ENCODE measurements at regions not wholly inside any gene's neighbourhood (a gene's known extent, or its start where the extent isn't known, plus 50 kb on each side); places are given as distances from the start of the nearest gene placed in this dataset.
"Not testable (repeated sequence)": the region's sequence is repeated elsewhere in the genome, so short reads cannot be mapped to it uniquely, and the experiment has no call there.

DNA sequence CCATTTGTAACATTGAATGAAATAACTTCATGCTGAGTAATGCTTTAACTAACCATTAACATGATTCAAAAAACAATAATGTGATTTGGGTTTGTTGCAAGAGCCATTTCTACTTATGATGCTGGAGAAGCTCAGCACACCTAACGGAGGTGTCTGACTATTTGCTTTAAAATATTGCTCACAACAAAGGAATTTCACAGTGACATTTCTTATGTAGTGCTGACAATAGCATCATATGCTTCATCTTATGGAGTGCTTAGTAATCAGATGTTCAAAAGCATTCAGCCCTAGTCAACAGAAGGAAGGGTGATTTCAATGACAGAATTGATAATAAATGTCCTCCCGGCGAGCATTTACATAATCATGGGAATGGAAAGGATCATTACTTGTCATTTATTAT is 1003.3 kb upstream of the COX7C start:
- no peak for ATAC-seq
- intact Hi-C loops (cut with DNase I) = no loop called here
- DNase-seq (ENCODE audit: low spot score) = no peak

DNA sequence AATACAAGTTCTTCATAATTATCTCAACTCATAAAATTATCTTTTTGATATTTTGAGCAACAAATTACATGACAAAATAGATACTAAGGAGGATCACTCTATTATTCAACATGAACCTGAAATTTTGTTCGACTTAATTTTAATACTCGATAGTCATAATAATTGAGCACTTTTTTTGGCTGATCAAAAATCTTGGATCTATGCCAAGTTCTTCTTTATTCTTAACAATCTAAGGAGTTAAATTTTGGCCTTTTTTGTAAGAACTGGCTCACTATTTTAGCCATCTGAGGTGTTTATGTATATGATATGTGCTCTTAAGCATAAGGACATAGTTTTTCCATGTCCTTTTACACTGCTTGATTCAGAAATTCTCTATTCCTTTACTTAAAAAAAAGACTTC is 996.1 kb upstream of the COX7C start:
- no peak for DNase-seq (ENCODE audit: low spot score)
- ATAC-seq = no peak
- intact Hi-C loops (cut with DNase I) = no loop called here

DNA sequence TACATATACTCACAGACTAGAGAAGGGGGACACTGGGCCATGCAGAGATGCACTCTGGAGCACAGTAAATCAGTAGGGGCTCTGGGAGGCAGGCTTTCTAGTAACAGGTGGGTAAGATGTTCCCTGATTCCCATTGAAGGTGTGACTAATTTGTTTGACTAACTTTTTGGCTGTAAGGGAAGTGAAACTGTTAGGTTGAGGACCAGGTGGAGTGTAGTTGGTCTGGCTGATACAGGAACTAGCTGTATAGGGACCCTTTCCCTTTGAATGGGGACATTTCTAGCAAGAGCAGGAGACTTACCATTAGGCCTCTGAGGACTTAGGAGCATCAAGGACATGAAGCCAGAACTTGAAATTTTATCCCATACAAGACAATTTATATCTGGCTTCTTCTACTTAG is 989.6 kb upstream of the COX7C start:
- intact Hi-C loops (cut with DNase I) = no loop called here
- no peak for DNase-seq (ENCODE audit: low spot score)
- no peak for ATAC-seq

DNA sequence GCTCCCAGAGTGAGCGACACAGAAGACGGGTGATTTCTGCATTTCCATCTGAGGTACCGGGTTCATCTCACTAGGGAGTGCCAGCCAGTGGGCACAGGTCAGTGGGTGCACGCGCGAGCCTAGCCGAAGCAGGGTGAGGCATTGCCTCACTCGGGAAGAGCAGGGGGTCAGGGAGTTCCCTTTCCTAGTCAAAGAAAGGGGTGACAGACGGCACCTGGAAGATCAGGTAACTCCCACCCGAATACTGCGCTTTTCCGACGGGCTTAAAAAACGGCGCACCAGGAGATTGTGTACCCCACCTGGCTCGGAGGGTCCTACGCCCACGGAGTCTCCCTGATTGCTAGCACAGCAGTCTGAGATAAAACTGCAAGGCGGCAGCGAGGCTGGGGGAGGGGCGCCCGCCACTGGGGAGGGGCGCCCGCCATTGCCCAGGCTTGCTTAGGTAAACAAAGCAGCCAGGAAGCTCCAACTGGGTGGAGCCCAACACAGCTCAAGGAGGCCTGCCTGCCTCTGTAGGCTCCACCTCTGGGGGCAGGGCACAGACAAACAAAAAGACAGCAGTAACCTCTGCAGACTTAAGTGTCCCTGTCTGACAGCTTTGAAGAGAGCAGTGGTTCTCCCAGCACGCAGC is 979.1 kb upstream of the COX7C start:
- DNase-seq (ENCODE audit: low spot score); intact Hi-C loops (cut with DNase I); ATAC-seq: not testable (repeated sequence)

DNA sequence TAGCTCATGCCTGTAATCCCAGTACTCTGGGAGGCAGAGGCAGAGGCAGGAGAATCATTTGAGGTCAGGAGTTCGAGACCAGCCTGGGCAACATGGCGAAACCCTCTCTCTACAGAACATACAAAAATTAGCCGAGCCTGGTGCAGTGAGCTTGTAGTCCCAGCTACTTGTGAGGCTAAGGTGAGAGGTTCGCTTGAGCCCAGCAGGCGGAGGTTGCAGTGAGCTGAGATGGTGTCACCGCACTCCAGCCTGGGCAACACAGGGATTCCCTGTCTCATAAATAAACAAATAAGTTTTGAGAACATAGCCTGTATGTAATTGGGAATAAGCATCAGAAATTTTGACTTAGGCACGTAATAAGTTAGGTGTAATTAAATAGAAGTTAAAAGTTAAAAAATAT is 971.7 kb upstream of the COX7C start:
- no peak for ATAC-seq
- DNase-seq (ENCODE audit: low spot score) = no peak
- intact Hi-C loops (cut with DNase I) = no loop called here

DNA sequence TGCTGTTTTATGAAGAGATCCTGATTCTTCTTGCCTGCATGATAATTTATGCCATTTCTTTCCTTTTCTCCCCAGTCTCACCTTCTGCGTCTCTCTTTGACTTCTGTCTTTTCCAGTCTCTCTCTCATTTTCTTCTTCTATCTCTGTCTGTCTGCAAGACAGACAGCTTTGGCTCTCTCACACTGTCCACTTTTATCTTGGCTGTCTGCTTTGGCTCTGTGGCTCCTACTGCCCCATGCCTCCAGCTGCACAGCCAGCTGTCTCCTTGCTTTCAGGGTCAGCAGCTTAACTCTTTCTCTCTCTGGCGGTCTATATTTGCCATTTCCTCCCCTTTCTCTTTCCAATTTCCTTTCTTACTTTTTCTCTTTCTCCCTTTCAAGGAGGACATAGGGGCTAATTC is 971.1 kb upstream of the COX7C start:
- ATAC-seq (no peak), DNase-seq (ENCODE audit: low spot score) (no peak)
- intact Hi-C loops (cut with DNase I) = no loop called here

DNA sequence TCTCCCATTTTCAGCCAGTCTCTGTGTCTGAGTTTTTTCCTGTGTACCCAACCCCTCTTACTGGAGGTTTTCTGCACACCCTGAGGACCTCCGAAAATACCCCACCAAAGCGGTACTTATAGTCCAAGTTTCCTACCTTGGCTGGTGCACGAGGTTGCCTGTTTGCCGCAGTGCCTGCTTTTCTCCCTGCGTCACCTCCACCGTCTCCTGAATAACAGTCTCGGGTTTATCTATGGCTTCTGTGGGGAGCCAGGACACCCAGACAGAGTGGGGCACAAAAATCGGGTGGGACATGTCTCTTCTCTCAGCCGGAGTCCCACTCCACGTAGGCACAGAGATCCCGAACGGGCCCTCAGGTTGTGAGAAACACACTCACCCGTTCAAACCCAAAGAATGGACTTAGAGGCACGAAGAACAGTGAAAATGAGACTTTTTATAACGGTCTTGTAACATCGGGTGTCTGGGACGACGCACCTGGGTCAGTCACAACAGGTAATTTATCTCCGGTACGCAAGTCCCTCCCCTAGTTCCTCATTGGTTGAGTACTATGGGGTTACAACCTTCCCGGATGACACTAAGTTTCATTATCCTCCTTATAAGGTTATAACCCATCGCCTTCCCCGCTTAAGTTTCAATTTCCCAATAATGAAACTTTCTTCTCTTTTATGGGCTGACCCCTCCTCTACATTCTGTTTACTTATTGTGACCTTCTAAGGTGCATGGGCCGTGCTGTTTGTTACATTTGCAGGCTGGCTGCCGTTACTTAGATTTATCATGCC is 970.2 kb upstream of the COX7C start:
- ATAC-seq = no peak
- DNase-seq (ENCODE audit: low spot score) = no peak
- intact Hi-C loops (cut with DNase I) = no loop called here

DNA sequence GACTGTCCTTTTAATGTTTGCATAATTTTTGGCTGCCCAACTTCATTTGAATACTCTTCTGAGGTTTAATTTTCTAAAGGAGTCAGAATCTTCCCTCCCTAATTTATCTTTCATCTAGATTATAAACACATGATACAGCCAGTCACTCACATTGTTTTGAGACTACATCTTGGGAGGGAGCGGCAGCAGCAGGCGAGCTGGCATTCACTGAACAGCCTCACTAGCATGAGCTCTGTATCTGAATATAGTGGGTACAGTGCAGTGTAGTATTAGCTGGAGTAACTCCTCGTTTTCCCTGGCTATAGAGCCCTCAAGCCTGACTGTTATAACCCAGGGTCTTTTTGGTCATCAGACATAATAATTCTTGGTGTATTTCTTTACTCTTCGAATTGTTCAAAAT is 969.2 kb upstream of the COX7C start:
- no peak for ATAC-seq
- intact Hi-C loops (cut with DNase I) = no loop called here
- DNase-seq (ENCODE audit: low spot score) = no peak

DNA sequence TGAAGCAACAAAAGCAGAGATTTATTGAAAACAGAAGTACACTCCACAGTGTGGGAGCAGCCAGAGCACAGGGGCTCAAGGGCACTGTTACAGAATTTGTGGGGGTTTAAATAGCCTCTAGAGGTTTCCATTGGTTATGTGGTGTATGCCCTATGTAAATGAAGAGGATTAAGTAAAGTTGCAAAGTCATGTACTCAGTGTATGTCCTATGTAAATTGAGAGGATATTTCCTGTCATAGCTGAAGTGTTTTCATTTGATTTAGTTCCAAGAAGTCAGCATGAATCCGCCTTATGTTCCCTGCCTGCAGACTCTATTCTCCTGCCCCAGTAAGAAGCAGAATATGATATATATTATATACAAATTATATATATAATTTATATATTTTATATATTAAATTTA is 966.0 kb upstream of the COX7C start:
- ATAC-seq = no peak
- intact Hi-C loops (cut with DNase I) = no loop called here
- DNase-seq (ENCODE audit: low spot score) = no peak

DNA sequence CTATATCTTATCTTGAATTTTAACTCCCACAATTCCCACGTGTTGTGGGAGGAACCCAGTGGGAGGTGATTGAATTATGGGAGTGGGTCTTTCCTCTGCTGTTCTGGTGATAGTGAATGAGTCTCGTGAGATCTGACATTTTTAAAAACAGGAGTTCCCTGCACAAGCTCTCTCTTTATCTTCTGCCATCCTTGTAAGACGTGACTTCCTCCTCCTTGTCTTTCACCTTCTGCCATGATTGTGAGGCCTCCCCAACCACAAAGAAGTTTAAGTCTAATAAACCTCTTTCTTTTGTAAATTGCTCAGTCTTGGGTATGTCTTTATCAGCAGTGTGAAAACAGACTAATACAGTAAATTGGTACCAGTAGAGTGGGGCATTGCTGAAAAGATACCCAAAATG is 963.6 kb upstream of the COX7C start:
- DNase-seq (ENCODE audit: low spot score); ATAC-seq; intact Hi-C loops (cut with DNase I): not testable (repeated sequence)

DNA sequence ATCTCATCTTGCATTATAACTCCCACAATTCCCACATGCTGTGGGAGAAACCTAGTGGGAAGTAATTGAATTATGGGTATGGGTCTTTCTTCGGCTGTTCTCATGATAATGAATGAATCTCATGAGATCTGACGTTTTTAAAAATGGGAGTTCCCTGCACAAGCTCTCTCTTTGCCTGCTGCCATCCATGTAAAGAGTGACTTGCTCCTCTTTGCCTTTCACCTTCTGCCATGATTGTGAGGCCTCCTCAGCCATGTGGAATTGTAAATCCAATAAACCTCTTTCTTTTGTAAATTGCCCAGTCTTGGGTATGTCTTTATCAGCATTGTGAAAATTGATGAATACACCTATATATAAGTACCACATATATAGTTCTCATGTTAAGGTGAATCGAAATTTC is 961.7 kb upstream of the COX7C start:
- DNase-seq (ENCODE audit: low spot score) = no peak
- intact Hi-C loops (cut with DNase I) = no loop called here
- no peak for ATAC-seq

DNA sequence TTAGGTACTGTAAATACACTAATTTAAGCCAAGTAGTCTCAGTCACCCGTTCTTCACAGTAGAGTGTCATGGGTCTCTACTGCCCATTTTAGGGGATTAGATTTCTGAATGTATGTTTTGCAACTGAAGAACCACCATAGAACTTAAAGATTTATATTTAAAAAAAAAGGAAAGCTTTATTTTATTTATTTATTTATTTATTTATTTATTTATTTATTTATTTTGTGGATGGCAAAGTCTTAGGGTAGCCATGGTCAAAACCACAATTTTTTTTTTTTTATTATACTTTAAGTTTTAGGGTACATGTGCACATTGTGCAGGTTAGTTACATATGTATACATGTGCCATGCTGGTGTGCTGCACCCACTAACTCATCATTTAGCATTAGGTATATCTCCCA is 960.4 kb upstream of the COX7C start:
- intact Hi-C loops (cut with DNase I); ATAC-seq; DNase-seq (ENCODE audit: low spot score): not testable (repeated sequence)

DNA sequence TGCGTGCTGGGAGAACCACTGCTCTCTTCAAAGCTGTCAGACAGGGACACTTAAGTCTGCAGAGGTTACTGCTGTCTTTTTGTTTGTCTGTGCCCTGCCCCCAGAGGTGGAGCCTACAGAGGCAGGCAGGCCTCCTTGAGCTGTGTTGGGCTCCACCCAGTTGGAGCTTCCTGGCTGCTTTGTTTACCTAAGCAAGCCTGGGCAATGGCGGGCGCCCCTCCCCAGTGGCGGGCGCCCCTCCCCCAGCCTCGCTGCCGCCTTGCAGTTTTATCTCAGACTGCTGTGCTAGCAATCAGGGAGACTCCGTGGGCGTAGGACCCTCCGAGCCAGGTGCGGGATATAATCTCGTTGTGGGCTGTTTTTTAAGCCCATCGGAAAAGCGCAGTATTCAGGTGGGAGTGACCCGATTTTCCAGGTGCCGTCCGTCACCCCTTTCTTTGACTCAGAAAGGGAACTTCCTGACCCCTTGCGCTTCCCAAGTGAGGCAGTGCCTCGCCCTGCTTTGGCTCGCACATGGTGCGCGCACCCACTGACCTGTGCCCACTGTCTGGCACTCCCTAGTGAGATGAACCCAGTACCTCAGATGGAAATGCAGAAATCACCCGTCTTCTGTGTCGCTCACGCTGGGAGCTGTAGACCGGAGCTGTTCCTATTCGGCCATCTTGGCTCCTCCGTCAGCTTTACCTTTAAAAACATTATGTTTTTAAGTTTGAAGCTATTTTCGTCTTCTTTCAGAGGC is 954.6 kb upstream of the COX7C start:
- intact Hi-C loops (cut with DNase I); DNase-seq (ENCODE audit: low spot score); ATAC-seq: not testable (repeated sequence)

DNA sequence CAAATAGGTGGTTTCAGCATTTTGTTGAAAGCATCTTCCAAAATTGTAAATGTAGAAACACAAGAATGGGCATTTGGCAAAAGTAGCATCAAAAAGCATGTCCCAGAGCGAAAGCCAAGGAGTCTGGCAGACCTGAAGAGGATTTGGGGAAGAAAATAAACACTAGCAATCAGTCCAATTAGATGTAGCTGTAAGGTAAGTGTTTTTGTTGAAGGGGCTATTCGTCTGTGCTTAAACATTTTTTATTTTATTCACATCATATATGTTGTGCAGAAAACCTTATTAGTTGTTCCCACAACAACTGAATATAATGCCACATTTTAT is 954.1 kb upstream of the COX7C start:
- intact Hi-C loops (cut with DNase I) = no loop called here
- no peak for DNase-seq (ENCODE audit: low spot score)
- ATAC-seq = no peak

DNA sequence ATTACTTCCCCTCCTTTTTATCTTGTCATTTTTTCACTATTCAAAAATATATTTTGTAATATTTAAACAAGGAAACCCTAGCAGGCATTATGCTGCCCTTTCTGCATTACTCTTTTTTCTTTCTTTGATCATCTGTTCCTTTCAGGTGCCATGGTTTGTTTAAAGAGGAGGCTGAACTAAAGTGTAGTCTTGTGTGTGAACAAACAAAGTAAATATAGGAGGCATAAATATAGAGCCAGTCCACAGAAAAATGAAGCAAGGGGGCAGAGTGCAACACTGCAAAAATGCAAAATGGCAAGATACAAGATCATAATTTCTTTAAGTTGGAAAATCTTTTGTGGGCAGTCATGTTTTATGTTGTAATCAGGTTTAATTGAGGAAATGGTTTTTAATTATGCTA is 947.3 kb upstream of the COX7C start:
- DNase-seq (ENCODE audit: low spot score) (no peak), ATAC-seq (no peak)
- intact Hi-C loops (cut with DNase I) = no loop called here

DNA sequence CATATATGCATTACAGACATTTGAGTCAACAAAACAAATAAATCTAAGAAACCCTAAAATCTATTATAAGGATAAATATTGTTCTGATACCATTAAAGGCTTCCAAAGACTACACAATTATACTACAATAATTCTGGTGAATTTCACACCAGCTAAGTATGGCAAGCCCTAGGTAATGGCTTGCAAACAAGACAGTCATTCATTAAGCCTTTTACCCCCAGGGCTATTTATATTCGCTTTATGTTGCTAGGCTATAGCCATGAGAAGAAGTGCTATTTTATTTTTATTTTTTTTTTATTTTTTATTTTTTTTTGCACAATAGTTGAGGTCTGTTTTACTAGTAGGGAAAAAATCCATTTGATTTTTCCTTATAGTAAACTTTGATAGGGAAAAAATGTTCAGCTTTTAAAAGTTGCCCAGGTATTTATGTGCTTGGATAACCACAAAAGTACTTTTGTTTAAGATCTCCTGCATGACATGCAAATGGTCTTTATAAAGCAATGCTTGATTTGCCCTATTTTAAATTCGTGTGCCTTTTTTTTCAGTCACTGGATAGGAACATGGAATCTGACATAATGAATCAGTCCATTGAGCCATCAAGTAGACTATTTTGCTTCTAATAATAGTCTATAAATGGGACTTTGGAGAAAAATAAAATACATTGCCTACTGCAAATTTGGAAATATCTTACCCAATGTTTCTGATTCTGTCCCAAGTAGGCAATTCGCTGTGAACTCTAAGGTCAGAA is 946.3 kb upstream of the COX7C start:
- ATAC-seq (no peak), DNase-seq (ENCODE audit: low spot score) (no peak)
- intact Hi-C loops (cut with DNase I) = no loop called here

DNA sequence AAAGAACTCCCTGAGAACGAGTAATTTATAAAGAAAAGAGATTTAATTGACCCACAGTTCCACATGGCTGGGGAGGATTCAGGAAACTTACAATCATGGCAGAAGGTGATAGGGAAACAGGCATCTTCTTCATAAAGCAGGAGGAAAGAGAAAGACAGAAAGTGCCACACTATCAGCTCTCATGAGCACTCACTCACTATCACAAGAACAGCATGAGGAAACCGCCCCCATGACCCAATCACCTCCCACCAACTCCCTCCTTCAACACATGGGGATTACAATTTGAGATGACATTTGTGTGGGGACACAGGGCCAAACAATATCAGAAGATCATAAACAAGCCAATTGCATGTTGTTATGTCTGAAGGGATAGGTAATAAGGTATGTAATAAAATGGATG is 935.9 kb upstream of the COX7C start:
- ATAC-seq (no peak), DNase-seq (ENCODE audit: low spot score) (no peak)
- intact Hi-C loops (cut with DNase I) = no loop called here

DNA sequence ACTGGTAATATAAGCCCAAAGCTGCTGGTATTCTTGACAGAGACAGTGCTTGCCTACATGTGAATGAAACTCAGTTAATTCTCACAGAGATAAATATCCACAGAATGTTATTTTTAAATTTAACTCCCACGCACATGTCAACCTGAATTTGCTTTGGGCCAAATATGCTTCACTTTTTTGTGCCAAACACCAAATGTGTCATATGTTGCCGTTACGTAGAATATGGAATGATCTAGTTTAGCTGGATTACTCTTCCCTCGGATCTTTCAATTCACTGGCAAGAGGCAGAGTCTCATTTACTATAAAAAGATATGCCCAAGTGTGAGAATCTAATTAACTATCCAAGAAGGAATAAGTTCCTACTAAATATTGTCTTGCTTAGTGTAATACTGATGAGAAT is 933.4 kb upstream of the COX7C start:
- DNase-seq (ENCODE audit: low spot score) (no peak), ATAC-seq (no peak)
- intact Hi-C loops (cut with DNase I) = no loop called here

DNA sequence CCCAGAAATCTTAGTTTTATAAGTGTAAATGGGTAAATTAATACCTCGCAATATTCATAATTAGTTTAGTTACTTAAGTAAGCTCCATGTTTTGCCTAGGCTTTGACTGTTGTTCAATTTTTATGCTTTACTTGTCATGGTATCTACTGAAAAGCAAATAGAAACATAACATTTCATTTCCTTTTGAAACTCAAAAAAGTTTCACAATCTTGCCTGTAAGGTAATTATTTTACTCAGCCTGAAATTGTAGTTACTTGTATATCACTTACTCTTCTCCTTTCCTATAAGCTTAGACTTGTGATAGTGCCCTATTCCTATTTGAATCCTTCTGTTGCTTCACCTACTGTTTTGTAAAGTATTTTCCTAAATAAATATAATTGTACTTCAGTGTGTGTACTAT is 914.4 kb upstream of the COX7C start:
- no peak for ATAC-seq
- intact Hi-C loops (cut with DNase I) = no loop called here
- no peak for DNase-seq (ENCODE audit: low spot score)

DNA sequence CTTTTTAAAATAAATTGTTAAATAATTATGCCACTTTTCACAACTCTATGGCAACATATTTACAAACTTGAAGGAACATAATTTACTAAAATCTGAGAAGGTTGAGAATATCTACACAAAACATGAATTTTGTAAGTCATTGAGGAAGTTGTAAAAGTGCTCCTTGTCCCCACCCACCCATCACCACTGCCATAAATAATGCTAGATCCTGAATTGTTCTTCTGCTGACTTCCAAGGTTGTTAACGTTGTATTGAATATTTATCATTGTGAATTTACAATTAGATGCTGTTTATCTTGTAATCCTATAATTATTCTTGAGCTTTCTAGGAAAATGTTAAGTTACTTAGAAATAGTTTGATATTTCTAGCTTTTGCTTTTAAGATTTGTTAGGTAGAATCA is 908.0 kb upstream of the COX7C start:
- intact Hi-C loops (cut with DNase I) = no loop called here
- DNase-seq (ENCODE audit: low spot score) (no peak), ATAC-seq (no peak)
